ENCODE measurements at regions not wholly inside any gene's neighbourhood (a gene's known extent, or its start where the extent isn't known, plus 50 kb on each side); places are given as distances from the start of the nearest gene placed in this dataset.

DNA sequence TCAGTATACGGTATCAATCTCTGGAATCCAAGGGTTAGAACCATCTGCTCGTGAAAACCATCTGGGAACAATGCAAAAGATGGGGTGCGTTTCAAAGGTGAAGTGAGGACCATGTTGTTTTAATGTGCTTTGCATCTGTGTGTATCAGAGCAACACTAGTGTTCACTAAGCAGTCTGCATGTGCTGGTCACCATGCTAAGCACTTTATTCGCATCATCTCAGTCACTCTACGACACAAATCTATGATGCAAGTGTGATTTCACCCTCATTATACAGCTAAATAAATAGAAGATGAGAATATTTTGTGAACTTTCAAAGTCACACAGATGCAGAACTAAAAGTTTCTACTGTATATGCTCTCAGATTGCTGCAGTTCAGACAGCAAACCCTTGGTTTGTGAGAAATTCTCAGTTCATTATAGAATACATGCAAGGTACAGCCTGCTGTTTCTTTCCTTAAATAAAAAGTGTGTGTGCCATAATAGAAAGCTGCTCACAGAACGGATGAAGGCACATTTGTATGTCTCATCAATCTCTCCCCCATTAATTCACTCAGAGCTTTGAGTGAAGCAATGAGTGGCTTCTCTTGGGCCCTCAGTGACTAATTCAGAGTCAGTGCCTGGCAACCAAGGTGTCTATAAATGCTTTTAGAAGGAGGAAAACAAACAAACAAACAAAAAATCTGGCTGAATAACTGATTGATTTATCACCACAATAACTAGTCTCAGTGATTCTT, 652.8 kb upstream of the SOX11 start:
- H3K27me3 Mint-ChIP-seq (ENCODE audit: insufficient read depth, low read depth), result no peaks in the 10 kb centered on the region
- Histone ChIP-seq H3K4me3 (no peak overlapping the region), H3K27me3 (no peaks in the 10 kb centered on the region), H3K9me3 (ENCODE audit: low read depth) (no peaks in the 10 kb centered on the region), H3K79me2 (ENCODE audit: low read depth) (no peaks in the 10 kb centered on the region), H3K27ac (no peak overlapping the region), H3K9ac (no peak overlapping the region), H4K20me1 (ENCODE audit: low read depth) (no peaks in the 10 kb centered on the region), H3K4me1 (no peaks in the 10 kb centered on the region), H3K36me3 (no peaks in the 10 kb centered on the region), H3F3A (ENCODE audit: low read depth) (no peaks in the 10 kb centered on the region), H3K4me2 (no peak overlapping the region), H2AFZ (replicated peaks) (no peak overlapping the region)
- no peak for DNase-seq (ENCODE audit: low spot score)
- no peak overlapping the region for H3K27ac Mint-ChIP-seq
- no peaks in the 10 kb centered on the region for H3K9me3 Mint-ChIP-seq
- TF ChIP-seq EZH2phosphoT487 (IDR thresholded peaks at IDR 0.05) (no peak), EZH2 (IDR thresholded peaks at IDR 0.05) (no peak)
- no peaks in the 10 kb centered on the region for H3K36me3 Mint-ChIP-seq
- H3K4me3 Mint-ChIP-seq, result no peak overlapping the region
- H3K4me1 Mint-ChIP-seq, result no peaks in the 10 kb centered on the region

DNA sequence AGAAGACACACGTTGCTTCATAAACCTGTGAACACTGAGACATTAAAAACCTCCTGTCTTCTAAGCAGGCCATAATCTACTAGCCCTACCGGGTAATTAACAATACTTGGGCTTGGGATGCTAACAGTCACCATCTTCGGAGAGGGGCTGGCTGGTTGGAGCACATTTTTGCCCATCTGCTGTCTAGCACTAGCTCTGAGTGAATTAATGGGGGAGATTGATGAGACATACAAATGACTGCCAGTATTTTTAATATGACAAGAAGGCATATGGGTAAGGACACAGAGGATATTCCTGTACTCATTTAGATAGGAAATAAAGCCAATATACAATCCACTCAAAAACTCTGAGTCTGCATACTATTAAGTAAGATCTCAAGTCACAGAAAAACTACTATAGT, 651.6 kb upstream of the SOX11 start:
- H3F3A ChIP-seq (ENCODE audit: low read depth), result no peaks in the 10 kb centered on the region

DNA sequence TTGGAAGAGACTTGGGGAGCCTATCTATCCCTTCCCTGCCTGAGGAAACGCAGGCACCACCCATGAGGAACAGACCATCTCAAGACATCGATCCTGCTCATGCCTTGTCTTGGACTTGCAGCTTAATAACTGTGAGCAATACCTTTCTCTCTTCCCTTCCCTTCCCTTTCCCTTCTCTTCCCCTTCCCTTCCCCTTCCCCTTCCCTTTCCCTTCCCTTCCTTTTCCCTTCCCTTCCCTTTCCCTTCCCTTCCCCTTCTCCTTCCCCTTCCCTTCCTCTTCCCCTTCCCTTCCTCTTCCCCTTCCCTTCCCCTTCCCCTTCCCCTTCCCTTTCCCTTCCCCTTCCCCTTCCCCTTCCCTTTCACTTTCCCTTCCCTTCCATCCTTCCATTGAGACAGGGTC, 650.7 kb upstream of the SOX11 start:
- Histone ChIP-seq H3K4me3 (no peak overlapping the region), H3K27ac (no peak overlapping the region), H4K20me1 (ENCODE audit: low read depth) (no peaks in the 10 kb centered on the region), H3K4me1 (no peaks in the 10 kb centered on the region), H3K9me3 (ENCODE audit: low read depth) (no peaks in the 10 kb centered on the region), H3K4me2 (no peak overlapping the region), H3K36me3 (no peaks in the 10 kb centered on the region), H3F3A (ENCODE audit: low read depth) (no peaks in the 10 kb centered on the region), H3K79me2 (ENCODE audit: low read depth) (no peaks in the 10 kb centered on the region), H3K27me3 (no peaks in the 10 kb centered on the region), H3K9ac (no peak overlapping the region), H2AFZ (replicated peaks) (no peak overlapping the region)
- Mint-ChIP-seq H3K4me1 (no peaks in the 10 kb centered on the region), H3K27ac (no peak overlapping the region), H3K9me3 (no peaks in the 10 kb centered on the region), H3K27me3 (ENCODE audit: insufficient read depth, low read depth) (no peaks in the 10 kb centered on the region), H3K36me3 (no peaks in the 10 kb centered on the region), H3K4me3 (no peak overlapping the region)
- DNase-seq (ENCODE audit: low spot score), result no peak
- TF ChIP-seq EZH2phosphoT487 (IDR thresholded peaks at IDR 0.05) (no peak), EZH2 (IDR thresholded peaks at IDR 0.05) (no peak)
- TF ChIP-seq, protein P1, sequence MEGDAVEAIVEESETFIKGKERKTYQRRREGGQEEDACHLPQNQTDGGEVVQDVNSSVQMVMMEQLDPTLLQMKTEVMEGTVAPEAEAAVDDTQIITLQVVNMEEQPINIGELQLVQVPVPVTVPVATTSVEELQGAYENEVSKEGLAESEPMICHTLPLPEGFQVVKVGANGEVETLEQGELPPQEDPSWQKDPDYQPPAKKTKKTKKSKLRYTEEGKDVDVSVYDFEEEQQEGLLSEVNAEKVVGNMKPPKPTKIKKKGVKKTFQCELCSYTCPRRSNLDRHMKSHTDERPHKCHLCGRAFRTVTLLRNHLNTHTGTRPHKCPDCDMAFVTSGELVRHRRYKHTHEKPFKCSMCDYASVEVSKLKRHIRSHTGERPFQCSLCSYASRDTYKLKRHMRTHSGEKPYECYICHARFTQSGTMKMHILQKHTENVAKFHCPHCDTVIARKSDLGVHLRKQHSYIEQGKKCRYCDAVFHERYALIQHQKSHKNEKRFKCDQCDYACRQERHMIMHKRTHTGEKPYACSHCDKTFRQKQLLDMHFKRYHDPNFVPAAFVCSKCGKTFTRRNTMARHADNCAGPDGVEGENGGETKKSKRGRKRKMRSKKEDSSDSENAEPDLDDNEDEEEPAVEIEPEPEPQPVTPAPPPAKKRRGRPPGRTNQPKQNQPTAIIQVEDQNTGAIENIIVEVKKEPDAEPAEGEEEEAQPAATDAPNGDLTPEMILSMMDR (IDR thresholded peaks at IDR 0.05), result no peak

More for the DNA sequence above, 651.6 kb upstream of the SOX11 start:
- Histone ChIP-seq H3K4me2 (no peak overlapping the region), H3K9ac (no peak overlapping the region), H3K4me1 (no peaks in the 10 kb centered on the region), H4K20me1 (ENCODE audit: low read depth) (no peaks in the 10 kb centered on the region), H3K27me3 (no peaks in the 10 kb centered on the region), H3K79me2 (ENCODE audit: low read depth) (no peaks in the 10 kb centered on the region), H2AFZ (replicated peaks) (no peak overlapping the region), H3K4me3 (no peak overlapping the region), H3K9me3 (ENCODE audit: low read depth) (no peaks in the 10 kb centered on the region), H3K27ac (no peak overlapping the region), H3K36me3 (no peaks in the 10 kb centered on the region)
- TF ChIP-seq EZH2 (IDR thresholded peaks at IDR 0.05), result no peak
- TF ChIP-seq EZH2phosphoT487 (IDR thresholded peaks at IDR 0.05), result no peak
- TF ChIP-seq, protein P1 (IDR thresholded peaks at IDR 0.05), result no peak
- Mint-ChIP-seq H3K27ac (no peak overlapping the region), H3K36me3 (no peaks in the 10 kb centered on the region), H3K4me1 (no peaks in the 10 kb centered on the region), H3K27me3 (ENCODE audit: insufficient read depth, low read depth) (no peaks in the 10 kb centered on the region), H3K4me3 (no peak overlapping the region), H3K9me3 (no peaks in the 10 kb centered on the region)
- no peak for DNase-seq (ENCODE audit: low spot score)

DNA sequence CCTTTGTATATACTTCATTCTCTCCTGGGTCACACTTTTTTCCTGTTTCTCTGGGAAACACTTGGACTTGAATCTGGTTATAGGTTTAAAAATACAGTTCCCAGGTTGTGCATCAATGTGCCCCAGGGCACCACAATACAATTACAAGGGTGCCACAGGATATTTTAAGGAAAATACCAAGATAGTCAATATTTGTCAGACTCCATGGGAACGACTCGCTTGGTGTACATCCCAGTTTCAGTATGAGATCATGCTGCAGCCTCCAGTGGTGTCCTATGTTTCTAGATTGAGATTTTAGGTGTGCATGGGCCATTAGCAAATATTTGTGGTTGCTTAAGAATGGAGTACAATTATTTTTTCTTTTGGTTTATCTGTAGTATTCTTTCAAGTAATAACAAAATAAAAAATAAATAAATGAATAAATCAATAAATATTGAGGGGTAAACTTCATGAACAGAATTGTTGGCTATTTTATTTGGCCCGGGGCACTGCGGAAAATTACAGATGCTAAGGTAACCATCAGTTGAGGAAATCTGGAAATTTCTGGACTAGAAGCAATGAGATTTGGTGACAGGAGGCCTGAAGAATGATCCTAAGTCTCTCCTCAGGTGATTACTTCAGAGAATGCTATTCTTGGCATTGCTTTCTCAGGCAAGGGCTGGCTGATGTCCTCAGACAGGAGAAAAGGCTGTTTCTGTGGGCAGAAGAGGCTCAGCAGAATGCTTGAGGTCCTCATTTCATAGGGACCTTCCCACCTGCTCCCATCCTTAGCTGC, 649.3 kb upstream of the SOX11 start:
- Histone ChIP-seq H3K4me2 (no peak overlapping the region), H4K20me1 (ENCODE audit: low read depth) (no peaks in the 10 kb centered on the region), H2AFZ (replicated peaks) (no peak overlapping the region), H3K9ac (no peak overlapping the region), H3K27me3 (no peaks in the 10 kb centered on the region), H3K9me3 (ENCODE audit: low read depth) (no peaks in the 10 kb centered on the region), H3K79me2 (ENCODE audit: low read depth) (no peaks in the 10 kb centered on the region), H3K4me3 (no peak overlapping the region), H3K4me1 (no peaks in the 10 kb centered on the region), H3F3A (ENCODE audit: low read depth) (no peaks in the 10 kb centered on the region), H3K36me3 (no peaks in the 10 kb centered on the region), H3K27ac (no peak overlapping the region)
- Mint-ChIP-seq H3K4me1 (no peaks in the 10 kb centered on the region), H3K36me3 (no peaks in the 10 kb centered on the region), H3K27ac (no peak overlapping the region), H3K4me3 (no peak overlapping the region), H3K9me3 (no peaks in the 10 kb centered on the region), H3K27me3 (ENCODE audit: insufficient read depth, low read depth) (no peaks in the 10 kb centered on the region)
- TF ChIP-seq, protein P1 (IDR thresholded peaks at IDR 0.05), result no peak
- TF ChIP-seq EZH2phosphoT487 (IDR thresholded peaks at IDR 0.05) (no peak), EZH2 (IDR thresholded peaks at IDR 0.05) (no peak)
- DNase-seq (ENCODE audit: low spot score), result no peak

All from neural progenitor cell (in vitro differentiated cells).